Neuronal stem cell (in vitro differentiated cells): ENCODE measurements at regions not wholly inside any gene's neighbourhood (a gene's known extent, or its start where the extent isn't known, plus 50 kb on each side); places are given as distances from the start of the nearest gene placed in this dataset.

Experiments
- DNase-seq: peaks from one replicate; pipeline ENCODE4 v3.0.0-alpha.2; 2013; ENCODE audit warnings: low spot score
- H2AFZ ChIP-seq: one replicate; pipeline ENCODE4 v1.6.1; 2013; ENCODE audit warnings: mild to moderate bottlenecking, low read length, inconsistent platforms
- H2AK5ac ChIP-seq: 2 replicates; pipeline ENCODE4 v1.6.1; 2013; ENCODE audit warnings: low read depth, mild to moderate bottlenecking, inconsistent platforms, low read length, moderate library complexity, mixed read lengths
- H2BK120ac ChIP-seq: 2 replicates; pipeline ENCODE4 v1.6.1; 2013; ENCODE audit warnings: low read depth, mild to moderate bottlenecking, inconsistent platforms, low read length, moderate library complexity, mixed read lengths
- H2BK12ac ChIP-seq: one replicate; pipeline ENCODE4 v1.6.1; 2013; ENCODE audit warnings: low read length, inconsistent platforms
- H2BK15ac ChIP-seq: 2 replicates; pipeline ENCODE4 v1.6.1; 2013; ENCODE audit warnings: mild to moderate bottlenecking, low read length, inconsistent platforms, mixed read lengths
- H2BK5ac ChIP-seq: one replicate; pipeline ENCODE4 v1.6.1; 2013; ENCODE audit warnings: inconsistent platforms, mild to moderate bottlenecking, low read length, moderate library complexity
- H3K14ac ChIP-seq: one replicate; pipeline ENCODE4 v1.6.1; 2013; ENCODE audit warnings: low read length, inconsistent platforms
- H3K18ac ChIP-seq: 2 replicates; pipeline ENCODE4 v1.6.1; 2013; ENCODE audit warnings: low read length, inconsistent platforms
- H3K23ac ChIP-seq: 2 replicates; pipeline ENCODE4 v1.6.1; 2013; ENCODE audit warnings: low read depth, mild to moderate bottlenecking, mixed read lengths, low read length, inconsistent platforms; ENCODE audit not compliant: poor library complexity
- H3K27ac ChIP-seq: replicated peaks from 3 replicates; pipeline ENCODE4 v1.5.1; 2013; ENCODE audit warnings: low read length, inconsistent platforms
- H3K27me3 ChIP-seq, 3 experiments: 2 replicates each; pipeline ENCODE4 v1.6.1; 2013; ENCODE audit warnings: low read length in 3 of 3, mild to moderate bottlenecking in 2 of 3, inconsistent platforms in 1 of 3, low read depth in 1 of 3, mixed read lengths in 1 of 3, moderate library complexity in 1 of 3; ENCODE audit not compliant: control insufficient read depth in 3 of 3, insufficient read depth in 3 of 3
- H3K36me3 ChIP-seq, 2 donors: replicated peaks in 1 of 2; 2 replicates each; pipeline ENCODE4 v1.6.1; 2013; ENCODE audit warnings: low read length in 2 of 2; ENCODE audit not compliant: control insufficient read depth in 2 of 2, insufficient read depth in 2 of 2
- H3K4ac ChIP-seq: 2 replicates; pipeline ENCODE4 v1.6.1; 2013; ENCODE audit warnings: inconsistent platforms, mild to moderate bottlenecking, low read length, moderate library complexity
- H3K4me1 ChIP-seq, 2 donors: 1 replicate in 1 of 2; 2 replicates in 1 of 2; pipeline ENCODE4 v1.6.1; 2013; ENCODE audit warnings: low read length in 2 of 2, low read depth in 1 of 2; ENCODE audit not compliant: control insufficient read depth in 2 of 2, insufficient read depth in 1 of 2
- H3K4me2 ChIP-seq: one replicate; pipeline ENCODE4 v1.6.1; 2013; ENCODE audit warnings: mild to moderate bottlenecking, low read length, inconsistent platforms; ENCODE audit not compliant: insufficient read depth, poor library complexity, severe bottlenecking
- H3K4me3 ChIP-seq, 2 donors: 2 replicates each; pipeline ENCODE4 v1.5.1; 2013; ENCODE audit warnings: low read length in 2 of 2, mild to moderate bottlenecking in 2 of 2, inconsistent platforms in 1 of 2, moderate library complexity in 1 of 2
- H3K79me1 ChIP-seq: one replicate; pipeline ENCODE4 v1.6.1; 2013; ENCODE audit warnings: low read depth, mild to moderate bottlenecking, inconsistent platforms, low read length, moderate library complexity
- H3K9ac ChIP-seq: one replicate; pipeline ENCODE4 v1.6.1; 2013; ENCODE audit warnings: mild to moderate bottlenecking, low read depth, low read length, inconsistent platforms; ENCODE audit not compliant: poor library complexity
- H3K9me3 ChIP-seq, 2 donors: replicated peaks in 1 of 2; 2 replicates each; pipeline versions ENCODE3 to v1.6.1; 2013; ENCODE audit warnings: low read length in 2 of 2, mild to moderate bottlenecking in 2 of 2, inconsistent platforms in 1 of 2, low read depth in 1 of 2, mixed read lengths in 1 of 2, moderate library complexity in 1 of 2; ENCODE audit not compliant: control insufficient read depth in 2 of 2, insufficient read depth in 1 of 2
- H4K8ac ChIP-seq: one replicate; pipeline ENCODE4 v1.6.1; 2013; ENCODE audit warnings: low read depth, mild to moderate bottlenecking, inconsistent platforms, low read length, moderate library complexity
- H4K91ac ChIP-seq: one replicate; pipeline ENCODE4 v1.6.1; 2013; ENCODE audit warnings: low read length, low read depth, mild to moderate bottlenecking, inconsistent platforms; ENCODE audit not compliant: poor library complexity
- WGBS, 2 donors: extraction: QIAGEN DNeasy Blood & Tissue Kit; methylation state at CpG; one replicate each; pipeline ENCODE4 v1.1.7; 2013; ENCODE audit warnings: missing lambda C conversion rate in 2 of 2, mixed read lengths in 1 of 2; ENCODE audit not compliant: insufficient read length in 2 of 2, insufficient replicate concordance in 1 of 2; ENCODE audit errors: extremely low coverage in 2 of 2; 5-methylcytosine and 5-hydroxymethylcytosine counted together

- H3K4me3 ChIP-seq, result no peak overlapping the region
- H3K4me1 ChIP-seq, result peaks cover 0 to 6% of the 10 kb centered on the region in 2 donors
- H3K18ac ChIP-seq, result no peak overlapping the region
- H2BK15ac ChIP-seq, result no peak overlapping the region
- no CpG with 5 or more reads among the region's 5 CpGs for WGBS, 2 donors
- H4K8ac ChIP-seq, result no peak overlapping the region
- H3K9ac ChIP-seq, result no peak overlapping the region
- no peak for DNase-seq
- H2BK120ac ChIP-seq, result no peak overlapping the region
- H3K27me3 ChIP-seq, result peaks cover 0 to 5% (median 0%) of the 10 kb centered on the region in 3 experiments
- no peak overlapping the region for H3K23ac ChIP-seq
- H3K4ac ChIP-seq, result no peak overlapping the region
- no peak overlapping the region for H3K4me2 ChIP-seq
- no peak overlapping the region for H2BK12ac ChIP-seq
- H3K9me3 ChIP-seq, result no peaks in the 10 kb centered on the region
- H2AK5ac ChIP-seq, result no peak overlapping the region
- H3K27ac ChIP-seq, result no peak overlapping the region
- no peak overlapping the region for H3K14ac ChIP-seq
- H3K79me1 ChIP-seq, result no peaks in the 10 kb centered on the region
- H2AFZ ChIP-seq, result no peak overlapping the region
- no peak overlapping the region for H2BK5ac ChIP-seq
- no peaks in the 10 kb centered on the region for H3K36me3 ChIP-seq
- H4K91ac ChIP-seq, result no peak overlapping the region
Measured at GRCh38 chr16:48441863-48442279, 56.7 kb upstream of the SIAH1 start.

- Histone ChIP-seq H3K4me3 (no peak overlapping the region), H3K27me3 (peaks cover 0 to 7% (median 0%) of the 10 kb centered on the region in 3 experiments), H3K9me3 (no peaks in the 10 kb centered on the region), H3K36me3 (no peaks in the 10 kb centered on the region), H3K4me2 (no peak overlapping the region), H2AK5ac (no peak overlapping the region), H4K91ac (no peak overlapping the region), H3K27ac (no peak overlapping the region), H3K4ac (no peak overlapping the region), H3K18ac (no peak overlapping the region), H2AFZ (no peak overlapping the region), H3K23ac (no peak overlapping the region), H2BK15ac (no peak overlapping the region), H3K79me1 (no peaks in the 10 kb centered on the region), H3K9ac (no peak overlapping the region), H2BK12ac (no peak overlapping the region), H2BK120ac (no peak overlapping the region), H3K4me1 (peaks cover 0 to 3% of the 10 kb centered on the region in 2 donors), H3K14ac (no peak overlapping the region), H4K8ac (no peak overlapping the region), H2BK5ac (no peak overlapping the region)
- 100% methylated on average over 1 of the region's 6 CpGs for WGBS, 2 donors
- DNase-seq, result no peak
Measured at GRCh38 chr16:48441106-48441505, 55.9 kb upstream of the SIAH1 start.

GRCh38 chr16:48438414-48438813 is 53.2 kb upstream of the SIAH1 start:
- H3K4me2 ChIP-seq, result no peak overlapping the region
- H2AK5ac ChIP-seq, result no peak overlapping the region
- H3K23ac ChIP-seq, result no peak overlapping the region
- WGBS, 2 donors, result no CpG with 5 or more reads among the region's 5 CpGs
- no peaks in the 10 kb centered on the region for H3K36me3 ChIP-seq
- H2BK12ac ChIP-seq, result no peak overlapping the region
- no peak overlapping the region for H3K9ac ChIP-seq
- H3K27ac ChIP-seq, result no peak overlapping the region
- no peak overlapping the region for H2BK120ac ChIP-seq
- no peak overlapping the region for H2BK5ac ChIP-seq
- H2BK15ac ChIP-seq, result no peak overlapping the region
- H3K18ac ChIP-seq, result no peak overlapping the region
- no peaks in the 10 kb centered on the region for H3K79me1 ChIP-seq
- H3K27me3 ChIP-seq, result peaks cover 0 to 7% (median 0%) of the 10 kb centered on the region in 3 experiments
- no peak overlapping the region for H3K4ac ChIP-seq
- no peak overlapping the region for H2AFZ ChIP-seq
- no peak for DNase-seq
- no peak overlapping the region for H4K8ac ChIP-seq
- no peak overlapping the region for H4K91ac ChIP-seq
- H3K9me3 ChIP-seq, result no peaks in the 10 kb centered on the region
- no peak overlapping the region for H3K14ac ChIP-seq
- H3K4me1 ChIP-seq, result no peaks in the 10 kb centered on the region
- no peak overlapping the region for H3K4me3 ChIP-seq

GRCh38 chr16:48435906-48436305 is 50.7 kb upstream of the SIAH1 start:
- H3K9ac ChIP-seq, result no peak overlapping the region
- no peak overlapping the region for H2BK15ac ChIP-seq
- WGBS, 2 donors, result no CpG with 5 or more reads among the region's 6 CpGs
- no peak for DNase-seq
- H3K79me1 ChIP-seq, result no peaks in the 10 kb centered on the region
- no peak overlapping the region for H3K4me2 ChIP-seq
- H2BK12ac ChIP-seq, result no peak overlapping the region
- no peaks in the 10 kb centered on the region for H3K36me3 ChIP-seq
- H3K4me3 ChIP-seq, result no peak overlapping the region
- H3K27me3 ChIP-seq, result peaks cover 0 to 7% (median 0%) of the 10 kb centered on the region in 3 experiments
- H3K18ac ChIP-seq, result no peak overlapping the region
- no peak overlapping the region for H4K8ac ChIP-seq
- H3K9me3 ChIP-seq, result no peaks in the 10 kb centered on the region
- H3K14ac ChIP-seq, result no peak overlapping the region
- no peak overlapping the region for H2AFZ ChIP-seq
- no peak overlapping the region for H3K27ac ChIP-seq
- H3K23ac ChIP-seq, result no peak overlapping the region
- H4K91ac ChIP-seq, result no peak overlapping the region
- no peak overlapping the region for H2BK120ac ChIP-seq
- no peak overlapping the region for H2BK5ac ChIP-seq
- H3K4ac ChIP-seq, result no peak overlapping the region
- H3K4me1 ChIP-seq, result no peaks in the 10 kb centered on the region
- no peak overlapping the region for H2AK5ac ChIP-seq
